Loucy (cell line): ENCODE measurements at regions not wholly inside any gene's neighbourhood (a gene's known extent, or its start where the extent isn't known, plus 50 kb on each side); places are given as distances from the start of the nearest gene placed in this dataset.

Source experiments
- H2AFZ ChIP-seq: fragments of 200-600 bp; sonication (generic); 2 replicates; pipeline ENCODE4 v1.6.0; 2016; ENCODE audit warnings: antibody characterized with exemption, mild to moderate bottlenecking, low read length, moderate library complexity
- H3F3A ChIP-seq: fragments of 200-600 bp; 2 replicates; pipeline ENCODE4 v1.6.0; 2016; ENCODE audit warnings: antibody characterized with exemption, low read depth, mild to moderate bottlenecking
- H3K27me3 ChIP-seq: fragments of 200-600 bp; sonication (generic); 2 replicates; pipeline ENCODE4 v1.6.1; 2014; ENCODE audit warnings: low read length, mild to moderate bottlenecking; ENCODE audit not compliant: insufficient read depth, poor library complexity, severe bottlenecking
- H3K36me3 ChIP-seq: fragments of 200-600 bp; sonication (generic); 2 replicates; pipeline ENCODE4 v1.6.1; 2016; ENCODE audit warnings: low read length; ENCODE audit not compliant: insufficient read depth
- H3K4me1 ChIP-seq: fragments of 200-600 bp; sonication (generic); 2 replicates; pipeline ENCODE4 v1.5.1; 2014; ENCODE audit warnings: low read length, mild to moderate bottlenecking; ENCODE audit not compliant: insufficient read depth, poor library complexity, severe bottlenecking
- H3K4me2 ChIP-seq: fragments of 200-600 bp; sonication (generic); 2 replicates; pipeline ENCODE4 v1.6.0; 2014; ENCODE audit warnings: antibody characterized with exemption, low read length, low read depth, mild to moderate bottlenecking; ENCODE audit not compliant: poor library complexity, severe bottlenecking
- H3K4me3 ChIP-seq: fragments of 200-600 bp; sonication (generic); 2 replicates; pipeline ENCODE4 v1.5.1; 2014; ENCODE audit warnings: low read length, mild to moderate bottlenecking, mixed read lengths; ENCODE audit not compliant: poor library complexity, severe bottlenecking
- H3K79me2 ChIP-seq: fragments of 200-600 bp; sonication (generic); 2 replicates; pipeline ENCODE4 v1.6.1; 2014; ENCODE audit warnings: low read length; ENCODE audit not compliant: insufficient read depth
- H3K9ac ChIP-seq: fragments of 200-600 bp; sonication (generic); 2 replicates; pipeline ENCODE4 v1.6.0; 2014; ENCODE audit warnings: mild to moderate bottlenecking, low read depth, low read length, moderate library complexity; ENCODE audit not compliant: poor library complexity, severe bottlenecking
- H3K9me2 ChIP-seq: fragments of 200-600 bp; sonication (generic); replicated peaks from 2 replicates; pipeline ENCODE4 v1.6.1; 2016; ENCODE audit warnings: low read depth, low read length, mixed read lengths
- H3K9me3 ChIP-seq: fragments of 200-600 bp; sonication (generic); 2 replicates; pipeline ENCODE4 v1.6.1; 2014; ENCODE audit warnings: mild to moderate bottlenecking, antibody characterized with exemption, low read length, low read depth; ENCODE audit not compliant: insufficient read depth
- H4K20me1 ChIP-seq: fragments of 200-600 bp; sonication (generic); 2 replicates; pipeline ENCODE4 v1.6.0; 2014; ENCODE audit warnings: antibody characterized with exemption, low read length, mild to moderate bottlenecking; ENCODE audit not compliant: insufficient read depth, poor library complexity, severe bottlenecking
- EZH2phosphoT487 ChIP-seq: fragments of 200-600 bp; IDR thresholded peaks from 2 replicates; pipeline ENCODE4 v1.6.1; 2018; ENCODE audit warnings: antibody characterized with exemption, mild to moderate bottlenecking, moderate library complexity, borderline replicate concordance
- TF ChIP-seq, protein P1 (sequence below): fragments of 200-600 bp; sonication (generic); conservative IDR thresholded peaks from 2 replicates; pipeline ENCODE4 v1.5.1; 2014; ENCODE audit warnings: mild to moderate bottlenecking, antibody characterized with exemption, low read length

DNA sequence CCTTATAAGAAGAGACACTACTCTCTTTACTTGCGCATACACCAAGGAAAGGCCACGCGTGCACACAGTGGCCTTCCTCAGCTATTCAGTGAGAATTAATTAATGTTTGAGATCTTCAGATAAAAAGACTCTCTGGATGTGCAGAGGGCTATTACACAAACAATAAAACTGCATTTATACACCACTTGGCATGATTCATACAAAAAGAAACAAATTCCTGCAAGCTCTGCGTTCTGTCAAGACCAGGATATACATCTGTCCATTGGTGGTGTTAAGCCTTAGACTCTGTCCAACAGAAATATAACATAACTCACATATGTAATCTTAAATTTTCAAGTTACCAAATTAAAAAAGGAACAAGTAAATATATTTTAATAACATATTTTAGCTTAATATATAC lies 55.2 kb upstream of the TSC22D2 start:
- Histone ChIP-seq H3K9me2 (no peaks in the 10 kb centered on the region), H3K9ac (no peak overlapping the region), H3K36me3 (no peaks in the 10 kb centered on the region), H2AFZ (no peak overlapping the region), H3K4me1 (no peaks in the 10 kb centered on the region), H3K9me3 (no peaks in the 10 kb centered on the region), H3K4me3 (no peak overlapping the region), H3K79me2 (no peaks in the 10 kb centered on the region), H4K20me1 (no peaks in the 10 kb centered on the region), H3F3A (no peaks in the 10 kb centered on the region), H3K27me3 (no peaks in the 10 kb centered on the region), H3K4me2 (no peak overlapping the region)
- no peak for TF ChIP-seq EZH2phosphoT487
- TF ChIP-seq, protein P1, sequence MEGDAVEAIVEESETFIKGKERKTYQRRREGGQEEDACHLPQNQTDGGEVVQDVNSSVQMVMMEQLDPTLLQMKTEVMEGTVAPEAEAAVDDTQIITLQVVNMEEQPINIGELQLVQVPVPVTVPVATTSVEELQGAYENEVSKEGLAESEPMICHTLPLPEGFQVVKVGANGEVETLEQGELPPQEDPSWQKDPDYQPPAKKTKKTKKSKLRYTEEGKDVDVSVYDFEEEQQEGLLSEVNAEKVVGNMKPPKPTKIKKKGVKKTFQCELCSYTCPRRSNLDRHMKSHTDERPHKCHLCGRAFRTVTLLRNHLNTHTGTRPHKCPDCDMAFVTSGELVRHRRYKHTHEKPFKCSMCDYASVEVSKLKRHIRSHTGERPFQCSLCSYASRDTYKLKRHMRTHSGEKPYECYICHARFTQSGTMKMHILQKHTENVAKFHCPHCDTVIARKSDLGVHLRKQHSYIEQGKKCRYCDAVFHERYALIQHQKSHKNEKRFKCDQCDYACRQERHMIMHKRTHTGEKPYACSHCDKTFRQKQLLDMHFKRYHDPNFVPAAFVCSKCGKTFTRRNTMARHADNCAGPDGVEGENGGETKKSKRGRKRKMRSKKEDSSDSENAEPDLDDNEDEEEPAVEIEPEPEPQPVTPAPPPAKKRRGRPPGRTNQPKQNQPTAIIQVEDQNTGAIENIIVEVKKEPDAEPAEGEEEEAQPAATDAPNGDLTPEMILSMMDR: no peak

DNA sequence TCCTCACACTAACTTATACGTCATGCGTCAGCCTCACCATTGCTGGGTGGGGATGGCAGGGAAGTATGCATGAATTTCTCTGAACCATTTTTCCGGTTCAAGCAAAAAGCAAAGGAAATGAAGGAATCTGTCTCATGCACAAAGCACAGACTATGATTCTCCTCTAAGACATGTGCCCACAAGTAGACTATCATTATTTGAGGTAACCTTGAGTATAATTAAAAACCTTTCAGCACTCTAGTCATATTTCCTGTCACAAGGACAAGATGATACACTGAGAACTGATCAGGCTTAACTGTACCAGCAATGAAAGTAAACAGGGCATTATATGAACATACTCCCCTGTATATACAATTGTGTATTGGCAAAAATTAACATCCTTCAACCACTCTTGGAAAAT lies 56.7 kb upstream of the TSC22D2 start:
- H3K9ac ChIP-seq: no peak overlapping the region
- no peaks in the 10 kb centered on the region for H3K27me3 ChIP-seq
- H2AFZ ChIP-seq: no peak overlapping the region
- no peaks in the 10 kb centered on the region for H3F3A ChIP-seq
- no peaks in the 10 kb centered on the region for H3K4me1 ChIP-seq
- TF ChIP-seq EZH2phosphoT487: no peak
- TF ChIP-seq, protein P1: no peak
- H3K9me3 ChIP-seq: no peaks in the 10 kb centered on the region
- no peaks in the 10 kb centered on the region for H3K9me2 ChIP-seq
- H4K20me1 ChIP-seq: no peaks in the 10 kb centered on the region
- H3K4me3 ChIP-seq: no peak overlapping the region
- no peak overlapping the region for H3K4me2 ChIP-seq
- no peaks in the 10 kb centered on the region for H3K79me2 ChIP-seq
- no peaks in the 10 kb centered on the region for H3K36me3 ChIP-seq

DNA sequence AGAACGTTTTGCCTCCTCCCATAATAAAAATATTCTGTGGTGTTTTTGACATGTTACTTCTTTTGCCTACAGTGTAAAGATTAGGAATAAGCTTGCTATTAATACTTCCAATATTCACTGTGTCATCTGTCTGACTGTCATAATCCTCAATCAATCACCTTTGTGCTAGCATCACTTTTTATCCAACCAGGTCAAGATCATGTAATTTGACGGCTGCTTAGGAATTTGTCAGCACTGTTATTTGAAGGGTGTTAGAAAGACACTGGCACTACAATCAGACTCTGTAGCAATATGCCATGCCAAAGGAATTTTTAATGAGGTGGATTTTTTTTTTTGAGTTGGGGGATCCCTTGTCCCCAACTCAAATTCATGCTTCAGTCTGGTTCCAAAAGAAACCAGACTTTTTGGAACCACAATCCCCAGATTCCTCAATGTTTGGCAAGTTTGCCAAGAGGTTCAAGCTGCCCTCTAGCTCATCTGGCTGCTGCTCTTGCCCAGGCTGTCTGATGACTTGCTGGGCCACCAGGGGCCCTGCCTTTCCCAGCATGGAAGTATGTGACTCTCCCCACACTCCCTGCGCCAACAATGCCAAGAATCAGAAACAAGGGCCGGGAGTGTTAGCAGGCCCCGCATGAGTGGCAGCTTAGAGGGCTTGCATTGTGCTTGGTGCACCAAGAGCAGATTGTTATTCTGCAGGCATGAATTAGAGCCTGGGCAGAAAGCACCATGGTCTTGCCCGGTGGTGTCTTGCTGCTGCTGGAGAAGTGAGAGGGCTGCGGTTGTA lies 58.6 kb upstream of the TSC22D2 start:
- Histone ChIP-seq H3K4me1 (no peaks in the 10 kb centered on the region), H3K4me2 (no peak overlapping the region), H3K9me2 (no peaks in the 10 kb centered on the region), H3K4me3 (no peak overlapping the region), H3K36me3 (no peaks in the 10 kb centered on the region), H4K20me1 (no peaks in the 10 kb centered on the region), H3F3A (no peaks in the 10 kb centered on the region), H3K27me3 (no peaks in the 10 kb centered on the region), H3K9ac (no peak overlapping the region), H2AFZ (no peak overlapping the region), H3K9me3 (no peaks in the 10 kb centered on the region), H3K79me2 (no peaks in the 10 kb centered on the region)
- TF ChIP-seq, protein P1: no peak
- no peak for TF ChIP-seq EZH2phosphoT487
